Rectal smooth muscle tissue (tissue), 1 donor: ENCODE measurements at regions not wholly inside any gene's neighbourhood (a gene's known extent, or its start where the extent isn't known, plus 50 kb on each side); places are given as distances from the start of the nearest gene placed in this dataset.
"Not testable (repeated sequence)": the region's sequence is repeated elsewhere in the genome, so short reads cannot be mapped to it uniquely, and the experiment has no call there.

Source experiments
- H3K27ac ChIP-seq: one replicate; pipeline ENCODE4 v1.7.0; 2013; ENCODE audit warnings: low read depth, low read length, inconsistent platforms
- H3K27me3 ChIP-seq: one replicate; pipeline ENCODE4 v1.7.0; 2013; ENCODE audit warnings: low read length; ENCODE audit not compliant: control insufficient read depth, insufficient read depth
- H3K36me3 ChIP-seq: one replicate; pipeline ENCODE4 v1.7.0; 2013; ENCODE audit warnings: low read length; ENCODE audit not compliant: control insufficient read depth, insufficient read depth
- H3K4me1 ChIP-seq: one replicate; pipeline ENCODE4 v1.7.0; 2013; ENCODE audit warnings: low read length; ENCODE audit not compliant: control insufficient read depth, insufficient read depth
- H3K4me3 ChIP-seq: one replicate; pipeline ENCODE4 v1.7.0; 2013; ENCODE audit warnings: low read length
- H3K9ac ChIP-seq: one replicate; pipeline ENCODE4 v1.7.0; 2013; ENCODE audit warnings: low read length

DNA sequence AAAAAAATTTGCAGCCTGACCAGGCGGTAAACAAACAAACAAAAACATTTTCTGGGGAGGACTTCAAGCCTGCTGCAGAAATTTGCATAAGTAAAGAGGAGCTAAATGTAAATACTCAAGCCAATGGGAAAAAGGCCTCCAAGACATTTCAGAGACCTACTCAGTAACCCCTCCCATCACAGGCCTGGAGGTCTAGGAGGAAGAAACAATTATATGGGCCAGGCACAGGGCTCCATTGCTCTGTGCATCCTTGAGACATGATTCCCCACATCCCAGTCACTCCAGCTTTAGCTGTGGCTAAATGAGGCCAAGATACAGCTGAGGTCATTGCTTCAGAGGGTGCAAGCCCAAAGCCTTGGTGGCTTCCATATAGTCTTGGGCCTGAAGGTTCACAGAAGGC is 793.4 kb downstream of the SLITRK1 start:
- Histone ChIP-seq H3K4me1 (no peaks in the 10 kb centered on the region), H3K9ac (no peak overlapping the region), H3K27me3 (no peaks in the 10 kb centered on the region), H3K4me3 (no peak overlapping the region), H3K36me3 (no peaks in the 10 kb centered on the region), H3K27ac (no peak overlapping the region)

DNA sequence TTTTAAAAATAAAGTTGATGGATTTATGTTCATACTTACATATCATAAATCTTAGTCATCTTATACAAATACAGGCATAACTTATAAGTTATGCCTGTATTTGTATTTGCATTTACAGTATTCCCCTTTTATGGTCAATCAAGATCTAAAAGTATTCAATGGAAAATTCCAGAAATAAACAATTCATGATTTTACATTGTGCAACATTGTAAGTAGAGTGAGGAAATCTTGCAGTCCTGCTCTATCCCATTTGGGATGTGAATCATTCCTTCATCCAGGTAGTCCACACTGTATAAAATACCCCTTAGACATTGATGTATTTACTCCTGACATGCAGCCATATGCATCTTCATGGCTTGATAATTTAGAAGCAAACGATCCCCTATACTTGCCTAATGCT is 795.3 kb downstream of the SLITRK1 start:
- Histone ChIP-seq H3K9ac (no peak overlapping the region), H3K27ac (no peak overlapping the region), H3K36me3 (no peaks in the 10 kb centered on the region), H3K4me1 (no peaks in the 10 kb centered on the region), H3K4me3 (no peak overlapping the region), H3K27me3 (no peaks in the 10 kb centered on the region)

DNA sequence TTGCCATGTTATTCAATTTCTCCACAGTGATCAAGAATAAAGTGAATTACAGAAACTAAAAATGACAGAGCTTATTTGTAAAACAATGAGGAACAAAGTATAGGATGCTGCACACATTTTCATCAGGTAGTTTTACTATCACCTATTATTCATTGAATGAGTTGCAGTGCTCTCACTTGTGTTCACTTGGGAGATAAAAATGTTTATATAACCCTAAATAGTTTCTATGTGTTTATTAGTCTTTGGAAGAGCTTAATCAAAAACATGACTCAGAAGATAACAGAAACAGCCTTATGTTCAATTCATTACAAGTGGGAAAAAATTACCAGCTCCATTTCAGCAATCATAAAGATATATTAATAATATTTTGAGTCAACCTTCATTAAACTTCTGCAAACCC is 796.2 kb downstream of the SLITRK1 start:
- H3K9ac ChIP-seq: no peak overlapping the region
- no peaks in the 10 kb centered on the region for H3K36me3 ChIP-seq
- H3K4me1 ChIP-seq: no peaks in the 10 kb centered on the region
- H3K27me3 ChIP-seq: no peaks in the 10 kb centered on the region
- H3K4me3 ChIP-seq: no peak overlapping the region
- no peak overlapping the region for H3K27ac ChIP-seq

DNA sequence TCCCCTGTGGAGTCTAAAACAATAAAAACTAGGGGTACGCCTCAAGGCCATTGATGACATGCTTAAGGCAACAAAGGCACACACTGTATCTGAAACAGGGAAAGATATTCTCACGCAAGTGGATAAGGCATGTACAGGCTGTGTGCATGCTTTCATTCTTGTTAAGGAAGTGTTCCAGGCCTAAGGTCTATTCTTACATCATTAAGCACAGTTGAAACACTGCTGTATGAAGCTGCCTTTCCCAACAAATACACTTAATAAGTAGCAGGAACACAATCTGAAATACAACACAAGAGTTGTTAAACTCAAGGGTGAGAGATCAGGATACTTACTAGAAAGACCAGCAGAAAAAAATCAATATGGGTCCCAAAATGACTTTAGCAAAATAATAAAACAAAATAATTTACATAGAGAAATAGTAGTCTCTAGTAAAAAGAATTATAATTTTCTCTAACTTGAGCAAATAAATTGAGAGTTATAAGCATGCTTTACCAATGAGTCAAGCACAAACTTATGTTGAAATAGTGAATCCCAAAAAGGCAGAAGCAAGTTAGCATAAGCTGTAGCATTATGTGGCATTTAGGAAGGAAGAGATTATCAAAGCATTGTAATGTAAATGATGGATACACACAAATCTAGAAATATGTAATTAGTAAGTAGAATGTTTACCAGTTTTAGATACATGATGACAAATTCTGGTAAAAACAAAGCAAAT is 796.9 kb downstream of the SLITRK1 start:
- Histone ChIP-seq H3K4me1 (no peaks in the 10 kb centered on the region), H3K27ac (no peak overlapping the region), H3K36me3 (no peaks in the 10 kb centered on the region), H3K4me3 (no peak overlapping the region), H3K27me3 (no peaks in the 10 kb centered on the region), H3K9ac (no peak overlapping the region)

DNA sequence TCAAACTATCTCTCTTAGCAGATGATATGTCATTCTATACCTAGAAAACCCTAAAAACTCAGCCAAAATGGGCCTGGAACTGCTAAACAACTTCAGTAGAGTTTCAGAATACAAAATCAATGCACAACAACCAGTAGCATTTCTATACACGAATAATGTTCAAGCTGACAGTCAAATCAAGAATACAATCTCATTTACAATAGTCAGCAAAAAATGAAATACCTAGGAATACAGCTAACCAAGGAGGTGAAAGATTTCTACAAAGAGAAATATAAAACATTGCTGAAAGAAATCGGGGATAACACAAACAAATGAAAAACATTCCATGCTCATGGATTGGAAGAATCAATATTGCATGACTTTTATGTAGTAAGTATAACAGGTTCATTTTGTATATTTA is 804.8 kb downstream of the SLITRK1 start:
- no peak overlapping the region for H3K27ac ChIP-seq
- H3K27me3 ChIP-seq: no peaks in the 10 kb centered on the region
- H3K36me3 ChIP-seq: no peaks in the 10 kb centered on the region
- H3K4me3 ChIP-seq: no peak overlapping the region
- no peak overlapping the region for H3K9ac ChIP-seq
- H3K4me1 ChIP-seq: no peaks in the 10 kb centered on the region

DNA sequence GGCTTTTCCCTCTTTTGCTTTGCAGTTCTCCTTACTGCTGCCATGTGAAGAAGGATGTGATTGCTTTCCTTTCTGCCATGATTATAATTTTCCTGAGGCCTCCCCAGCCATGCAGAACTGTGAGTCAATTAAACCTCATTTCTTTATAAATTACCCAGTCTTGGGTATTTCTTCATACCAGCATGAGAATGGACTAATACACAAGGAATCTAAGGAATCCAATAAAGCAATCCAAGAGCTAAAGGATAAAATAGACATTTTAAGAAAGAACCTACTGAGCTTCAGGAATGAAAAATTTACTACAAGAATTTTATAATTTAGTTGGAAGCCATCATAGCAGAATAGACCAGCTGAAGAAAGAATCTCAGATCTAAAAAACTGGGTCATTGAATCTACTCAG is 808.3 kb downstream of the SLITRK1 start:
- not testable (repeated sequence) for H3K27ac ChIP-seq, H3K36me3 ChIP-seq, H3K27me3 ChIP-seq, H3K4me1 ChIP-seq, H3K9ac ChIP-seq, H3K4me3 ChIP-seq

DNA sequence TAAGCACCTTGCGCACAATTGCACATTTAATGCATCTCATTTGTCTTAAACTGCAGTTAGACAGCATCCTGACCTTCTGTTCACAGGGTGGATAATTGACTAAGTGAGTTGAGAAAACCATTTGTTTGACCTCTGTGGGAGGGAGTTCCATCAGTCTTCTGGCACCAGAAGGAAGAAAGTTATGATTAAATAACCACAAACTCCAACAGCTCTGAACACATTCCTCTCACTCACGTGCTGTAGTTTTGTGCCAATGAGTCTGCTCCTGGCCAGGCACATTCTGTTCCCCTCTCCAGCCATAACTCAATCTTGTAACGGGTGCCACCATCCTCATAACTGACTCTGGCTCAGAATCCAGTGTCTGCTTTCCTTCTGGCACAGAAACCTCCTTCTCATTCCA is 817.2 kb downstream of the SLITRK1 start:
- H3K4me1 ChIP-seq: peaks cover 2% of the 10 kb centered on the region
- H3K36me3 ChIP-seq: no peaks in the 10 kb centered on the region
- no peaks in the 10 kb centered on the region for H3K27me3 ChIP-seq
- no peak overlapping the region for H3K27ac ChIP-seq
- no peak overlapping the region for H3K9ac ChIP-seq
- H3K4me3 ChIP-seq: no peak overlapping the region

DNA sequence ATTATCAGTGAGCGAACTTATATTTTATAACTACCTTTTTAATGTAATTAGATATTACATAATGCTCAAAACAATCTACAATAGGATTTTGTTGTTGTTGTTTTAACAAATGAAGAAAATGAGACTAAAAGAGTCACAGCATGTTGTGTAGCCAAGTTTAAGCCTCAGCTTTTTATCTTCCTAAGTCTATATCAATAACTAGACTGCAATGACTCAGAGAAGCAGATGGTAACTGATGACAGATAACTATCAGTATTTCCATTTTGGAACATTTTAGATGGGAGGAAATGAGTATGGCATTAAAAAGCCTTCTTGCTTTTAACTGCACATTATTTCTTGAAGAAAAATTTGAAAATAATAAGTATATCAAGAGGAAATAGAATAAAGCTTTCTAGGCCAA is 825.2 kb downstream of the SLITRK1 start:
- Histone ChIP-seq H3K9ac (no peak overlapping the region), H3K4me1 (no peaks in the 10 kb centered on the region), H3K27ac (no peak overlapping the region), H3K36me3 (no peaks in the 10 kb centered on the region), H3K27me3 (no peaks in the 10 kb centered on the region), H3K4me3 (no peak overlapping the region)

DNA sequence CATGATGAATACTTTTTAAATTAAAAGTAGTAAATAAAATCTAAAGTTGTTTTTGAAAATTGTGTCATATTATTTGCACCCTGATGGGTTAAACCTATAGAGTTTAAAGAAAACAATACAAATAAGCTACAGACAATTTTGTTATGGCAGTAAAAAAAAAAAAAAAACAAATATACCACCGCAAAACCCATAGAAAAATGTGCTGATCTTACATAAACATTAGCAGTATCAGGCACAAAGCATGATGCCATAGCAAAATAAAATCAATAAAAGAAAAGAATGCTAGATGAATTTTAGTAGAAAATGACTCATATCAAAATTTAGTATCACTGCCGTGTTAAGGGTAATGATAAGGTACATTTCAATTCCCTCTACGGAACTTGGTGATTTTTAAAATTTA is 826.0 kb downstream of the SLITRK1 start:
- Histone ChIP-seq H3K27me3 (no peaks in the 10 kb centered on the region), H3K27ac (no peak overlapping the region), H3K4me3 (no peak overlapping the region), H3K9ac (no peak overlapping the region), H3K4me1 (no peaks in the 10 kb centered on the region), H3K36me3 (no peaks in the 10 kb centered on the region)

DNA sequence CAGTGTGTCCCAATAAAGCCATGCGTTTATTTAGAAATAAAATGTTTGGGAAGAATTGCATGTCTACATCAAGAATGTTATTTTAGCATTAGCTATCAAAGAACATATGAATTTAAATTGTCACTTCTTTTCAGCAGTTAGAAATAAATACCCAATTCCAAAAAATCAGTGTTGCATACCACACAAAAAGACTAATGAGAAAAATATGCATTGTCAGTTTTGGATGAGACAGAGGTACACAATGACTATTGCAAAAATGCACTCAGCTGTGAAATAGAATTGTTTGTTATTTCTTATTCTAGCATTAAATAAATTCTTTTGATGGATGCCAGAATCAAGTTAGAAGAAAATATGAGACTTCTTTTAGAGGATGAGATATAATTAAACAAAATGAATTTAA is 833.9 kb downstream of the SLITRK1 start:
- Histone ChIP-seq H3K27me3 (no peaks in the 10 kb centered on the region), H3K4me1 (no peaks in the 10 kb centered on the region), H3K4me3 (no peak overlapping the region), H3K9ac (no peak overlapping the region), H3K27ac (no peak overlapping the region), H3K36me3 (no peaks in the 10 kb centered on the region)

DNA sequence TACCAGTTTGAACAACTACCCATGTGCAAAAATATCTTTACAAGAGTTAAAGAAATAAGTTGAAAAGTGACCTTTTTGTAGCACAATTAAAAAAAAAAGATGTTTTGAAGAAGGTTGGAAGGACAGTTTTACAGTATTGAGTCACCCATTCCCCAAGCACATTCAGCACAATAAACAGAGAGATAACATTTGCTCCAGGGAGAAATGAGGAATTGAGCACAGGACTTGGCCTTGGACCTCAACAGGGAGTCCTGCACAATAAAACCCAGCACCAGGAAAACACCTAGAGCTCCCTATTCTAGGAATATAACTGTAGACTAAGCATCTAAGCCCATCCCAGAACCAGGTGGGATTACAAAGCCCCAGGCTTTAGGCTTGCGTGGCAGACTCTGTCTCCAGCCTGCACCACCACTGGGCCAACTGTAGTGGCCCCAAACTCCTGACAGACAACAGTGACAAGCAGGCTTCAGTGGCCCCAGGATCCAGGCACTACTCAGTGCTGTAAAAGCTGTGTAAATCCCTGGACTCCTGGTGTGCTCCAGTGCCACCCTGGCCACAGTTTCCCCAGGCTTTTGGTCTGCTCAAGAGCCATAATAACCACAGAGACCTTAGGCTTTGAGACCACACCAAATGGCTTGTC is 857.2 kb downstream of the SLITRK1 start:
- no peaks in the 10 kb centered on the region for H3K36me3 ChIP-seq
- no peaks in the 10 kb centered on the region for H3K27me3 ChIP-seq
- H3K4me3 ChIP-seq: no peak overlapping the region

DNA sequence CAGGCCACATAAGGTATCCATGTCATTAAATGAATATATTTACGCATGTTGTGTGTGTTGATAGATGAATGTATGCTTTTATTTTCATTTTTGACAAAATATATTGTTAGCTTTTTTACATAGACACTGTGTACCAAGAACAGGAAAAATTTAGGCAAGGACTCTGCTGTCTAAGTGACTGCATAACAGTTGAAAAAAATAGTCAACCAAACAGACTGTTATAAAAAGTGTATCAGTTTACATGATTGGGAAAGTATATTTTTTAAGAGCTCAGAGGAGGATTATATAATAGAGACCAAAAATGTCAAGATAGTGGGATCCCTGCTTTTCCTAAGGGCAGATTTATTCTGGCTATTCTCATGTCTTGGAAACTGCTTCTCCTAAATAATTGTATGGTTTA is 858.0 kb downstream of the SLITRK1 start:
- Histone ChIP-seq H3K4me3 (no peak overlapping the region), H3K36me3 (no peaks in the 10 kb centered on the region), H3K27ac (no peak overlapping the region), H3K4me1 (no peaks in the 10 kb centered on the region), H3K9ac (no peak overlapping the region), H3K27me3 (no peaks in the 10 kb centered on the region)

More for the DNA sequence above, 857.2 kb downstream of the SLITRK1 start:
- H3K4me1 ChIP-seq: no peaks in the 10 kb centered on the region
- H3K9ac ChIP-seq: no peak overlapping the region
- H3K27ac ChIP-seq: no peak overlapping the region

DNA sequence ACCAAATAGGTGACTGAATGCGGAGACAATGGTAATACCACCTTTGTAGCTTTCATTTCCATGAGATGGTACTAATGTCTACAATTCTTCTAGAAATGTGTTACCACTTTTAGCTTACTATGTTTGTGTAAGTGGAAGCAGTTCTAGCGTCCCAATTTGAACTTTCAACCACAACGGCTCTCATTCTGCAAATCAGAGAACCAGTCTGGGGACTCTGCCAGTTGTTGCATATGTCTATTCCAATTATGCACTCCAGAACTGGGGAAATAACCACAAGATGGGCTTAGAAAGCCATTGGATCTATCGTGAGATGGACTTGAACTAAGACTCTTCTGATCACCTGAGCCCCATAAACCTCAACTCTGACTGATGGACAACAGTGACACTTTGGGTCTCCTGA is 862.3 kb downstream of the SLITRK1 start:
- no peak overlapping the region for H3K27ac ChIP-seq
- no peaks in the 10 kb centered on the region for H3K36me3 ChIP-seq
- H3K27me3 ChIP-seq: no peaks in the 10 kb centered on the region
- H3K9ac ChIP-seq: no peak overlapping the region
- no peaks in the 10 kb centered on the region for H3K4me1 ChIP-seq
- H3K4me3 ChIP-seq: no peak overlapping the region
